H9 (cell line): ENCODE measurements at regions not wholly inside any gene's neighbourhood (a gene's known extent, or its start where the extent isn't known, plus 50 kb on each side); places are given as distances from the start of the nearest gene placed in this dataset.

Experiments
- DNase-seq: peaks from one replicate; pipeline ENCODE4 v3.0.0-alpha.2; 2017
- H2AFZ ChIP-seq: one replicate; pipeline ENCODE4 v1.6.1; 2013; ENCODE audit warnings: mild to moderate bottlenecking, low read length, control low read depth, moderate library complexity
- H2AK5ac ChIP-seq: 2 replicates; pipeline ENCODE4 v1.6.1; 2013; ENCODE audit warnings: low read length, control low read depth, mixed read lengths; ENCODE audit not compliant: insufficient read length
- H2BK120ac ChIP-seq: one replicate; pipeline ENCODE4 v1.6.1; 2013; ENCODE audit warnings: low read depth, mild to moderate bottlenecking, low read length, control low read depth, inconsistent platforms; ENCODE audit not compliant: poor library complexity, severe bottlenecking
- H2BK12ac ChIP-seq: 2 replicates; pipeline ENCODE4 v1.6.1; 2013; ENCODE audit warnings: low read length, control low read depth, mixed read lengths, low read depth; ENCODE audit not compliant: insufficient read length
- H2BK15ac ChIP-seq: 2 replicates; pipeline ENCODE4 v1.6.1; 2013; ENCODE audit warnings: low read depth, low read length, control low read depth
- H2BK20ac ChIP-seq: one replicate; pipeline ENCODE4 v1.6.1; 2013; ENCODE audit warnings: low read depth, mild to moderate bottlenecking, low read length, control low read depth, inconsistent platforms; ENCODE audit not compliant: poor library complexity, severe bottlenecking
- H2BK5ac ChIP-seq: 2 replicates; pipeline ENCODE4 v1.6.1; 2013; ENCODE audit warnings: low read length, control low read depth, mixed read lengths; ENCODE audit not compliant: insufficient read length
- H3K14ac ChIP-seq: 2 replicates; pipeline ENCODE4 v1.6.1; 2013; ENCODE audit warnings: low read length, control low read depth; ENCODE audit not compliant: insufficient read depth
- H3K18ac ChIP-seq: 2 replicates; pipeline ENCODE4 v1.6.1; 2013; ENCODE audit warnings: low read depth, mild to moderate bottlenecking, mixed read lengths, low read length, control low read depth; ENCODE audit not compliant: insufficient read length
- H3K23ac ChIP-seq: 2 replicates; pipeline ENCODE4 v1.6.1; 2013; ENCODE audit warnings: low read length, control low read depth, mixed read lengths, low read depth; ENCODE audit not compliant: insufficient read length
- H3K23me2 ChIP-seq: 2 replicates; pipeline ENCODE4 v1.6.1; 2013; ENCODE audit warnings: low read depth, mild to moderate bottlenecking, mixed read lengths, low read length, control low read depth; ENCODE audit not compliant: insufficient read length, poor library complexity, severe bottlenecking
- H3K27ac ChIP-seq: 2 replicates; pipeline ENCODE4 v1.5.1; 2013; ENCODE audit warnings: low read length, control low read depth, mixed read lengths, low read depth; ENCODE audit not compliant: insufficient read length
- H3K27me3 ChIP-seq: 2 replicates; pipeline ENCODE4 v1.6.1; 2013; ENCODE audit warnings: low read length, control low read depth, inconsistent platforms; ENCODE audit not compliant: insufficient read depth
- H3K4ac ChIP-seq: 2 replicates; pipeline ENCODE4 v1.6.1; 2013; ENCODE audit warnings: low read depth, mild to moderate bottlenecking, control low read depth, inconsistent platforms, low read length, moderate library complexity
- H3K4me1 ChIP-seq: 2 replicates; pipeline ENCODE4 v1.6.1; 2013; ENCODE audit warnings: low read length, control low read depth, inconsistent platforms; ENCODE audit not compliant: insufficient read depth
- H3K4me2 ChIP-seq: 2 replicates; pipeline ENCODE4 v1.6.1; 2013; ENCODE audit warnings: low read length, control low read depth, mixed read lengths; ENCODE audit not compliant: insufficient read length, insufficient read depth
- H3K56ac ChIP-seq: 2 replicates; pipeline ENCODE4 v1.6.1; 2013; ENCODE audit warnings: low read depth, mild to moderate bottlenecking, mixed read lengths, low read length, control low read depth; ENCODE audit not compliant: insufficient read length
- H3K79me1 ChIP-seq: 2 replicates; pipeline ENCODE4 v1.6.1; 2013; ENCODE audit warnings: low read depth, mild to moderate bottlenecking, moderate library complexity, low read length, control low read depth, inconsistent platforms; ENCODE audit not compliant: insufficient read depth, poor library complexity, severe bottlenecking
- H3K79me2 ChIP-seq: 2 replicates; pipeline ENCODE4 v1.6.1; 2013; ENCODE audit warnings: low read length, control low read depth, inconsistent platforms; ENCODE audit not compliant: insufficient read depth
- H3K9ac ChIP-seq: 2 replicates; pipeline ENCODE4 v1.6.1; 2013; ENCODE audit warnings: low read length, control low read depth, mixed read lengths; ENCODE audit not compliant: insufficient read length; ENCODE audit errors: extremely low read depth
- H3K9me3 ChIP-seq: one replicate; pipeline ENCODE4 v1.6.1; 2013; ENCODE audit warnings: low read depth, low read length, inconsistent platforms; ENCODE audit not compliant: control insufficient read depth
- H3T11ph ChIP-seq: one replicate; pipeline ENCODE4 v1.6.1; 2013; ENCODE audit warnings: mild to moderate bottlenecking, low read length, control low read depth, inconsistent platforms
- H4K20me1 ChIP-seq: one replicate; pipeline ENCODE4 v1.6.1; 2013; ENCODE audit not compliant: control insufficient read depth, insufficient read length, insufficient read depth
- H4K5ac ChIP-seq: 2 replicates; pipeline ENCODE4 v1.6.1; 2013; ENCODE audit warnings: low read depth, mild to moderate bottlenecking, mixed read lengths, low read length, control low read depth; ENCODE audit not compliant: insufficient read length
- H4K8ac ChIP-seq: replicated peaks from 2 replicates; pipeline ENCODE4 v1.6.1; 2013; ENCODE audit warnings: low read length, control low read depth, mixed read lengths, low read depth; ENCODE audit not compliant: insufficient read length
- H4K91ac ChIP-seq: 2 replicates; pipeline ENCODE4 v1.6.1; 2013; ENCODE audit warnings: low read depth, mild to moderate bottlenecking, moderate library complexity, mixed read lengths, low read length, control low read depth; ENCODE audit not compliant: insufficient read length
- H3K27ac Mint-ChIP-seq, 3 experiments: 2 replicates in 2 of 3; 3 replicates in 1 of 3; pipeline ENCODE4 v1.8.0; 2020 to 2021; ENCODE audit warnings: mixed read lengths in 3 of 3, mild to moderate bottlenecking in 1 of 3, moderate library complexity in 1 of 3
- H3K27me3 Mint-ChIP-seq: 2 replicates; pipeline ENCODE4 v1.8.0; 2021; ENCODE audit warnings: low read depth, mild to moderate bottlenecking, moderate library complexity, mixed read lengths
- H3K36me3 Mint-ChIP-seq, 3 experiments: 2 replicates in 2 of 3; 3 replicates in 1 of 3; pipeline ENCODE4 v1.8.0; 2020 to 2021; ENCODE audit warnings: low read depth in 3 of 3, mixed read lengths in 3 of 3; ENCODE audit not compliant: insufficient read depth in 1 of 3
- H3K4me1 Mint-ChIP-seq, 2 experiments: 2 replicates each; pipeline ENCODE4 v1.8.0; 2020; ENCODE audit warnings: mixed read lengths in 2 of 2
- H3K4me3 Mint-ChIP-seq, 2 experiments: 2 replicates in 1 of 2; 3 replicates in 1 of 2; pipeline ENCODE4 v1.8.0; 2020 to 2021; ENCODE audit warnings: mild to moderate bottlenecking in 2 of 2, mixed read lengths in 2 of 2, moderate library complexity in 1 of 2
- H3K9me3 Mint-ChIP-seq, 2 experiments: 2 replicates in 1 of 2; 3 replicates in 1 of 2; pipeline ENCODE4 v1.8.0; 2020; ENCODE audit warnings: mild to moderate bottlenecking in 2 of 2, mixed read lengths in 2 of 2, moderate library complexity in 1 of 2
- CTCF ChIP-seq: fragments of 200-600 bp; sonication (generic); conservative IDR thresholded peaks from 3 replicates; pipeline ENCODE4 v1.8.0; 2021; ENCODE audit warnings: antibody characterized with exemption, mild to moderate bottlenecking
- WGBS: extraction: QIAGEN DNeasy Blood & Tissue Kit; methylation state at CpG from one replicate; pipeline ENCODE4 v1.1.7; 2013; ENCODE audit warnings: missing lambda C conversion rate, low lambda C conversion rate, mixed read lengths; ENCODE audit not compliant: insufficient read length; ENCODE audit errors: extremely low coverage; 5-methylcytosine and 5-hydroxymethylcytosine counted together

- no peaks in the 10 kb centered on the region; a peak in 1 of 7 replicates for H3K36me3 Mint-ChIP-seq
- peaks cover 9% of the 10 kb centered on the region for H3K9me3 ChIP-seq
- H3K14ac ChIP-seq = no peak overlapping the region; the same call in 1 of the 2 replicates
- H2AK5ac ChIP-seq = no peak overlapping the region
- no peak overlapping the region for H4K5ac ChIP-seq
- no peaks in the 10 kb centered on the region for H3K23me2 ChIP-seq
- no peaks in the 10 kb centered on the region for H3K27me3 ChIP-seq
- no peak overlapping the region for H2BK12ac ChIP-seq
- H3K79me2 ChIP-seq = no peaks in the 10 kb centered on the region
- peaks cover 6% of the 10 kb centered on the region for H3K27me3 Mint-ChIP-seq
- no peak overlapping the region for H3K23ac ChIP-seq
- no peak overlapping the region for H4K91ac ChIP-seq
- no peak overlapping the region for H3K4me2 ChIP-seq
- H3K27ac Mint-ChIP-seq = no peak overlapping the region
- H2AFZ ChIP-seq = no peak overlapping the region
- peaks cover 11 to 18% of the 10 kb centered on the region in 2 experiments for H3K9me3 Mint-ChIP-seq
- H3K27ac ChIP-seq = no peak overlapping the region
- H3K4ac ChIP-seq = no peak overlapping the region
- H2BK15ac ChIP-seq = no peak overlapping the region
- no CpG with 5 or more reads among the region's 10 CpGs for WGBS
- H3T11ph ChIP-seq = no peak overlapping the region
- no peak for DNase-seq
- no peak overlapping the region for H2BK5ac ChIP-seq
- no peak overlapping the region for H3K9ac ChIP-seq
- no peak overlapping the region for H3K4me3 Mint-ChIP-seq
- no peaks in the 10 kb centered on the region for H3K4me1 Mint-ChIP-seq
- H4K8ac ChIP-seq = no peak overlapping the region
- H3K79me1 ChIP-seq = no peaks in the 10 kb centered on the region
- no peak overlapping the region for H2BK20ac ChIP-seq
- no peak for TF ChIP-seq CTCF
- H2BK120ac ChIP-seq = no peak overlapping the region
- no peaks in the 10 kb centered on the region for H3K4me1 ChIP-seq
- no peak overlapping the region for H3K56ac ChIP-seq
- H3K18ac ChIP-seq = no peak overlapping the region
- no peaks in the 10 kb centered on the region for H4K20me1 ChIP-seq
Observed at GRCh38 chr1:30462826-30463425, 260.5 kb downstream of the MATN1 start.
